ENCODE measurements at regions not wholly inside any gene's neighbourhood (a gene's known extent, or its start where the extent isn't known, plus 50 kb on each side); places are given as distances from the start of the nearest gene placed in this dataset.
"Not testable (repeated sequence)": the region's sequence is repeated elsewhere in the genome, so short reads cannot be mapped to it uniquely, and the experiment has no call there.

DNA sequence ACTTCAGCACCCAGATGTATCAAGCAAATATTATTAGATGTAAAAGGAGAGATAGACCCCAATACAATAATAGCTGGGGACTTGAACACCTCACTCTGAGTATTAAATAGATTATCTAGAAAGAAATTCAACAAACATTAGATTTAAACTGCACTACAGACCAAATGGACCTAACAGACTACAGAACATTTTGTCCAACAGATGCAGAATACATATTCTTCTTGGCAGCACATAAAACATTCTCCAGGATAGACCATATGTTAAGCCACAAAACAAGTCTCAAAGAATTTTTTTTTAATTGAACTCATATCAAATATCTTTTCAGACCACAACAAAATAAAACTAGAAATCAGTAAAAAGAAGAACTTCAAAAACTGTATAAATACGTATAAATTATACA, 130.4 kb downstream of the MTERF1 start:
- DNase-seq (ENCODE audit: low read depth in 2 of 3, low spot score in 2 of 3), result no peak

DNA sequence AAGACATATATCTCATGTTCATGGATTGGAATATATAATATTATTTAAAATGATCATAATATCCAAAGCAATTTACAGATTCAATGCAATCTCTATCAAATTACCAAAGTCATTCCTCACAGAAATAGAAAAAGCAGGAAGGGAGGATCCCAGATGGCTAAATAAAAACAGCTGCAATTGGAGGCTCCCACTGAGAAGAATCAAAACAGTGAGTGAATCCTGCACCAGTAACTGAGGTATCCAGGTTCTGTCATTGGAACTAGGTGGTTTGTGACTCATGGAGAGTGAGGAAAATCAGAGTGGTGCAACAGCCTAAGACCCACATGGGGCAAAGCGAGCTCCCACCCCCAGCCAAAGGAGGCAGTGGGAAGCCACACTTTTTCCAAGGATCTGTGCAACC, 128.4 kb downstream of the MTERF1 start:
- DNase-seq (ENCODE audit: low read depth in 2 of 3, low spot score in 2 of 3), result no peak

DNA sequence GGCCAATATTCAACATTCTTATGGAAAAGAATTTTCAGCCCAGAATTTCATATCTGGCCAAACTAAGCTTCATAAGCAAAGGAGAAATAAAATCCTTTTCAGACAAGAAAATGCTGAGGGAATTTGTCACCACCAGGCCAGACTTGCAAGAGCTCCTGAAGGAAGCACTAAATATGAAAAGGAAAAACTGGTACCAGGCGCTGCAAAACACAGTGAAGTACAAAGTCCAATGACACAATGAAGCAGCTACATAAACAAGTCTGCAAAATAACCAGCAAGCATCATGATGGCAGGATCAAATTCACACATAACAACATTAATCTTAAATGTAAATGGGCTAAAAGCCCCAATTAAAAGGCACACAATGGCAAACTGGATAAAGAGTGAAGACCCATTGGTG, 126.2 kb downstream of the MTERF1 start:
- DNase-seq (ENCODE audit: low read depth in 2 of 3, low spot score in 2 of 3), result not testable (repeated sequence)

DNA sequence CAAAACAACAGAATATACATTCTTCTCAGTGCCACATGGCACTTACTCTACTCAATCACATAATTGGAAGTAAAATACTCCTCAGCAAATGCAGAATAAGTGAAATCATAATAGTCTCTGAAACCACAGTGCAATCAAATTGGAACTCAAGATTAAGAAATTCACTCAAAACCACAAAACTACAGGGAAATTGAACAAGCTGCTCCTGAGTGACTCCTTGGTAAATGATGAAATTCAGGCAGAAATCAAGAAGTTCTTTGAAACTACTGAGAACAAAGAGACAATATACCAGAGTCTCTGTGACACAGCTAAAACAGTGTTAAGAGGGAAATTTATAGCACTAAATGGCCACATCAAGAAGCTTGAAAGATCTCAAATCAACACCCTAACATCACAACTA, 125.4 kb downstream of the MTERF1 start:
- DNase-seq (ENCODE audit: low read depth in 2 of 3, low spot score in 2 of 3), result not testable (repeated sequence)

DNA sequence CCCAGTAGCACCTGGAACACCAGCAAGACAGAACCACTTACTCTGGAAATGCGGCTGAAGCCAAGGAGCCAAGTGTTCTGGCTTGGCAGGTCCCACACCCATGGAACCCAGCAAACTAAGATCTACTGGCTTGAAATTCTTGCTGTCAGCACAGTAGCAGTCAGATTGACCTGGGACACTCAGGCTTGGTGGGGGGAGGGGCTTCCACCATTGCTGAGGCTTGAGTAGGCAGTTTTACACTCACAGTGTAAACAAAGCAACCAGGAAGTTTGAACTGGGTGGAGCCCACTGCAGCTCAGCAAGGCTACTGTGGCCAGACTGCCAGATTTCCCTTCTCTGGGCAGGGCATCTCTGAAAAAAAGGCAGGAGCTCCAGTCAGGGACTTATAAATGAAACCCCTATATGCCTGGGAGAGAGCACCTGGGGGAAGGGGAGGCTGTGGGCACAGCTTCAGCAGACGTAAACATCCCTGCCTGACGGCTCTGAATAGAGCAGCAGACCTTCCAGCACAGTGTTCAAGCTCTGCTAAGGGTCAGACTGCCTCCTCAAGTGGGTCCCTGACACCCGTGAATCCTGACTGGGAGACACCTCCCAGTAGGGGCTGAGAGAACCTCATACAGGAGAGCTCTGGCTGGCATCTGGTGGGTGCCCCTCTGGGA, 121.2 kb downstream of the MTERF1 start:
- no peak for DNase-seq (ENCODE audit: low read depth in 2 of 3, low spot score in 2 of 3)

DNA sequence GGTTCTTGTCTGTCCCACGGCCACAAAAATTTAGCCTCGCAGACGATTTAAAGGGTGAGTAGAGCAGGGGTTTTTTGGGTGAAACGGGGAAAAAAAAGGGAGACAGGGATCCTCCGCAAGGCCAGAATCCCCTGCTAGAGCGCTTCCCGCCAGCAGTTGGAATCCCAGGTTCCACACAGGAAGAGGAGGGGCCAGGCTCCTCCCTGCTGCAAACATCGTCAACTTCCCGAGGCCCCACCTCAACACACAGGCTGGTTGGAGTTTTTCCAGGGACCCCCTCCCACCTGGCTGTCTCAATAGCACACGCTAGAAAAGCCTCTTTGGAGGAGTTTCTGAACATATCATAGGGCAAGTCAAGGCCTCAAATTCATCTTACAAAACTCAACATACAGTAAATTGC, 112.7 kb downstream of the MTERF1 start:
- DNase-seq (ENCODE audit: low read depth in 2 of 3, low spot score in 2 of 3), result no peak

DNA sequence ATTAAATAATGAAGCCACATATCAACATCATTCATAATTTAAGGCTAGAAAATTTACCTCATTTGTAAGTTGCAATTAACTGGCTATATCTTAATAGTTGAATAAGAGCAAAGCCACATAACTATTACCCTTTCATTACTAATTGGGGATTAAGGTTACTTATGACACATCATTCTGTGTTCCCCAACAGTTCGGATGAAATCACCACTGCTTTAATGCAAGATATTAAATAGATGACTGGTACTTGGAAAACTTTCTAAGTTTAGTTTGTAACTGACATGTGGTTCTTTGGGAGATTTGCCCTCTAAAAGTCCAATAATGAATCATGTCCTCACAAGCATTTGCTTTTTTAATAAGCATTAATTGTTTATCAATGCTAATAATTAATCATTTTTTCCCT, 109.1 kb downstream of the MTERF1 start:
- no peak for DNase-seq (ENCODE audit: low read depth in 2 of 3, low spot score in 2 of 3)

DNA sequence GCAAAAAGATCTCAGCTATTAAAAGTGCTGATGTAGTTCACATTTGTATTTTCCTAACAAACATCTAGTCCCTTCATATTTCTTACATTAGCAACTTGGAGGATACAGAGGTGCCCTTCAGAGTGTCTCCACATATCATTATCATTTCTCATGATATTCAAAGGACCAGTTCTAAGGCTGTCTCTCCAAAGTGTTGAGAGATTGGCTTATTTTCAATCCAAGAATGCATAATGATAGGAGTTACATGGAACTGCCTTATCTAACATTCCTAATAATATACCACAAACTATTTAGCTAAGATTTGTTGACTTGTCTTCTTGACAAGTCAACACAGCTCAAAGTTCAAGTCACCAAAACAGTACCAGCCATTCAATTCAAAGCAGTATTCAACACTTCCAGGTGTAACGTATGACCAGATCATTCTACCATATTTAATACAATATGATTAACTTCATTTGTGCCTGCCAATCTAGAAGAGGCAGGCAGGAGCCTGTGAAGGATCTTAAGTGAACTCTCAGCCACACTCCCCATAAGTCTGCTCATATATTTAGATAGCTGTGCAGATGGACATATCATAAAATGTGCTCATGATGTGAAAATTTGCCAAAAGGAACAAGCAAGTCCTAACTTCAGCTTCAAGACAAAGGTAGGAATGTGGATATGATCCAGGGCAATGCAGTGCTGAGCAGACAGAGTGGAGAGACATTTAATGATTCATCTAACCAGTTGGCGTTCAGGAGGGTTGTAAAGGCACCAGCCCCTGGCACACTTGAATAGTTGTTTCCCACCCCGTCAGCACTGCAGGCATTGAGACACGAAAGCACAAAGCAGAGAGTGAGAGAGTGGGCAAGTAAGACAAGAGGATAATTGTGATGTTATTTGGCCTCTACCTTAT, 108.3 kb downstream of the MTERF1 start:
- no peak for DNase-seq (ENCODE audit: low read depth in 2 of 3, low spot score in 2 of 3)

DNA sequence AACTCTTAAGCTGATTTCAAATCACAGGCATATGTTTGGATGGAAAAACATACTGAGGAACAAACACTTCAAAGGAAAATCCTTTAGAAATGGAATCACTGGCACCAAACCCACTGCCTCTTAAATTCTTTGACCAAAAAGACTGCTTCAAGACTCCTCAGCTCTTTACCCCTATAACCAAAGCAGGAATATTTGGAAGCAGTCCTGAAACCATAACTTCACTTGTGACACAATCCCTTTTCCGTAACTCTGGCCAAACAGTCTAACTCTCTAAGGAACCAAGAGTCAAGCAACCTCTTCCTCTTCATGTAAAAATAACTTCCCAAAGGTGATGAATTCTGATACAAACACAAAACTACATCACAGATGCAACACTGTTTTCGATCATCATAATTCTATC, 104.3 kb downstream of the MTERF1 start:
- no peak for DNase-seq (ENCODE audit: low read depth in 2 of 3, low spot score in 2 of 3)

DNA sequence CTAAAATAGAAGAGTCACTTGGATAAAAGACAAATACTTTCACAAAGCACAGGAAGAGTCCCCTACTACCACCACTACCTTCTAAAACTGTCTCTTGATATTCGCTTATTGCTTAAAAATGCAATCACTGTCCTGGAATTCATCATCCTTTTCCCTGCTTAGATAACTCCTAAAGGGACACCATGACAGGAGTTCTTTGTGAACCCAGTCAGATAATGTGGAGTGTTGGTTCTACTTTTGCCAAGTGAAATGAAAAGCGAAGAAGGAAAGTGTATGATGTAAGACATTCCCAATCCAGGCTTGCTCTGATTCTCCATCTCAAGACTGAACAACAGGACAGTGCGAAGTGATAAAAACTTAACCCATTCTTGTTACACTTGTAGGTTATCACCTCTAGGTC, 103.0 kb downstream of the MTERF1 start:
- no peak for DNase-seq (ENCODE audit: low read depth in 2 of 3, low spot score in 2 of 3)

DNA sequence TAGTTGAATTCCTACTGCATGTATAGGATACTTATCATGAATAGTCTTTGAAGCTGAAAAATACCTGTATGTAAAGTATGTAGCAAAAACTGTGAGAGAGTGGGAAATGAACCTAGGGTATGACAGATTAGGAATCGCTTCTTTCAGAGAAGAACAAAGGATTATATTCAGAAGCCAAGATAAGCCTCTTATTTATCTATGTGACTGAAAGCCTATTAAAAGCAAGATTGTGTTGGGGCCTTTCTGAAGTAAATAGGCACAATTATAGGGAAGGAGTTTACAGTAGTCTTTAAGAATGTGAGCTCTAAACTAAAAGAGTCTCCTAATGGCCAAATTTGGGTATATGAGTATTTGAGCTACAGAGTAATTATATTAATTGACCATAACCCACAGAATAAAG, 102.1 kb downstream of the MTERF1 start:
- DNase-seq (ENCODE audit: low read depth in 2 of 3, low spot score in 2 of 3), result no peak

DNA sequence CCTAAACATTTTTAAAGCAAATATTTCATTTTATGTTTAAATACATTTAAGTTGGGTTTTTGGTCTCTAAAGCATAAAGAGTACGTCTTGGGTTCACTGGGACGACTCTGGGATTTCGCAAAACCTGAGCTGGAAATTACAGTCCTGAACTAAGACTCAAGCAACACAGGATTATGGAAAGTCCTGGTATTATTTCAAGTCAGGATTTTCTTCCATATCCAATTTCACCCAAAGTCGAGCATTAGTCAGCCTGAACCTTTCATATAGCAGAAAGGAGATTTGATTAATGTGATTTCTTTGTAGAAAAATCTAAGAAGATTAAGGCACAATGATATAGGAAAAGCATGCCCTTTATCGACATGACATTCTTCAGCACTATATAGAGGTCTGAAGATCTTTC, 100.0 kb downstream of the MTERF1 start:
- no peak for DNase-seq (ENCODE audit: low read depth in 2 of 3, low spot score in 2 of 3)

DNA sequence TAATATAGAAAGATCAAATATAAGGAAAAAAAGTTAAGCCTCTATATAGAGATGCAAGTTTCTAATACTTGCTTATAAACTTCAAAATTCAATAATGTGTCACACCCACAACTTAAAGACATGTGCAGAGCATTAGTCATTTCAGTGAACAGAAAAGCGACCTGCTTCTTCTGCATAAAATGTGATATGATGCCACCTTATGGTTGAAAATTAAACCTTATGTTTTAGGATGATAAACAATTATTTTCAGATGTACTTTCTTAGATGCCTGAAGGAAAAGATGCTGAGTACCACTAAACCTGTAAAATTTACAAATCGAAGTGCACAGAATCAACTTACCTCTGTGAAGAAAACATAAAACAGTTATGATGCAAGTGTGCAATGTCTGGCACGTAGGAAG, 96.0 kb downstream of the MTERF1 start:
- DNase-seq (ENCODE audit: low read depth in 2 of 3, low spot score in 2 of 3), result peak in 2 of 3 donors; percentile 2 to 39

DNA sequence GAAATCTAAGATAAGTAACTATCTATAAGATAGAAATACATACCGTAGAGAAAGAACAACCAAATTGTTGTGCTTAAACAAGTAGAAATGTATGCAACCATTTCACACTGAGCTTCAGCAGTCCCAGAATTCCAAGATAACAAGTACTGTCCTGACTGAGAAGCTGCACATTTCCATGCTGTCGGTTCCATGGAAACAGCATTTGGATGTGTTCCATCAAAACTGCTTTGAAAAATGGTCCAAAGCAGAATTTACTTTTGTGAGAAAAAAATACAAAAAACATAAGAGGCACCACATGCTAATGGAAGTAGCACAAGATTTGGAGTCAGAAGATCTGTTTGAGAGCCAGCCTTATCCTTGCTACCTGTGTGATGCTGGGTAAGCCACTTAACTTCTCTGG, 92.6 kb downstream of the MTERF1 start:
- no peak for DNase-seq (ENCODE audit: low read depth in 2 of 3, low spot score in 2 of 3)

DNA sequence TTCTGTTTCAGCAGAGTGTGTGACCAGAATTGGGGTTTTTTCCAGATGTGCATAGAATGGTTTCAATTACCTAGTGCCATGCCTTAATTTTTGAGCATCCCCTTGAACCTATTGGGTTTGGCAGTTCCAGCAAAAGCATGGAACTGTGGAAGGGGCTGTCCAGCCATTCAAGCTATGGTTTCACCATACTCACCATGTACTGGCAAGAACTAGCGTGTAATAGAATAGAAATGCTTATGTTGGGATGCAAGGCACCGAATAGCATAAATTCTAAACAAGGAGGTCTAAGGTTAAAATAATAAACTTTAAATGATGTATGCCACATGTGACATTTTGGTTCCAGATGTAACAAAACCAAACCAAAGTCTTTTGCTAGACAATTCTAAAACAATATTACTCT, 91.4 kb downstream of the MTERF1 start:
- DNase-seq (ENCODE audit: low read depth in 2 of 3, low spot score in 2 of 3), result no peak

DNA sequence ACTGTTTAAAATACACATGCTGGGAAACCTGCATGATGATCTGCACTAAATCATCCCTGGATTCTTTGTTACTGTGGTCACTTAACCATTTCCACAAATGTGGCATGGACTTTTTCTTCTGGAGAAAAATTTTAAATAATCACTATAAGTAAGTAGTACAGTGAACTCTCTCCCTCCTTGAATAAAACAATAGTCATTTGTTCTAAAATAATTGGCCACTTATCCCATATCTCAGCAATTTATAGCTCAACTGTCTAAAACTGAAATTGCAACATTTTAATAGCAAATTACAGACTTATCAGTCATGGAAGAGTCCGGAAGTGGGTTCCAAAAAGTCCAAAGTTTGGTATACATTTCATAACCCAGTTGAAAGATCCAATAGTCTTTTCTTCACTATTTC, 90.9 kb downstream of the MTERF1 start:
- DNase-seq (ENCODE audit: low read depth in 2 of 3, low spot score in 2 of 3), result no peak

DNA sequence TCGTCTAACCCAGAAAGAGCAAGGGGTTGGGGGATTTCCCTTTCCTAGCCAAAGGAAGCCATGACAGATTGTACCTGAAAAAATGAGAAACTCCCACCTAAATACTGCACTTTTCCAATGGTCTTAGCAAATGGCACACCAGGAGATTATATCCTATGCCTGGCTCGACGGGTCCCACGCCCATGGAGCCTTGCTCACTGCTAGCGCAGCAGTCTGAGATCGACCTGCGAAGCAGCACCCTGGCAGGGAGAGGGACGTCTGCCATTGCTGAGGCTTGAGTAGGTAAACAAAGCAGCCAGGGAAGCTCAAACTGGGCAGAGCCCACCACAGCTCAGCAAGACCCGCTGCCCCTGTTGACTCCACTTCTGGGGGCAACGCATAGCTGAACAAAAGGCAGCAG, 89.9 kb downstream of the MTERF1 start:
- DNase-seq (ENCODE audit: low read depth in 2 of 3, low spot score in 2 of 3), result not testable (repeated sequence)

DNA sequence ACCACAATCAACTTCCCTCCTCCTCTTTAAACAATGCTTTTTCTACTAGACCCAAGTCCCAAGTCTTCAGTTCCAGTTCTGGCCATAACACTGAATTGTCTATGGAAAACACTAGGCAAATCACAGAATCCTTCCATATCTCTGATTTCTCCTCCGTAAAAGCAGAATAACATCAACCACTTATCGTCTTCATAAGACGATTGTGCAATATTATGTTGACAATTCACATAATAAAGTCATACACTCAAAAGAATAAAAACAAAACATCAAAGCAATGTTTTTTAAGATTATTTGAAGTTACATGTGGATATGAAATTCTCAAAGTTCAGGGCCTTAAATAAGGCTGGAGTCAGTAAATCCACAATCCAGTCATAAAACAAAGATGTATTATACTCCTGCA, 84.4 kb downstream of the MTERF1 start:
- DNase-seq (ENCODE audit: low read depth in 2 of 3, low spot score in 2 of 3), result no peak

DNA sequence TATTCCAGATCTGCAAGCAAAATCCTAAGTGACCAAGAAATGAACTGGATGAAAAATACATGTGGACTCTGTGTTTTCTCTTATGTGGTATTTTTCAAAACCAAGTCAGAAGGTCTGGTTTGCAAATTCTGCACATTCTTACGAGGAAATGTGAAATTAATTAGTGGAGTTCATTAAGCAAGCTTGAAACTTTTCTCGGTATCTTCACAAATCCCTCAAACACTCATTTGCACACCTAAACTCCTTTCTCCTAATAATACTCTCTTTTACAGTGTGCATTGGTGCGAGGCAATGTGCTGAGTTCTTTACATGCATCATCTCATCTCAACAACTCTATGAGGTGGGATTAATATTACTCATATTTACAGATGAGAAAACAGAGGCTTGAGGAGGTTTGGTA, 82.1 kb downstream of the MTERF1 start:
- DNase-seq (ENCODE audit: low read depth in 2 of 3, low spot score in 2 of 3), result no peak

DNA sequence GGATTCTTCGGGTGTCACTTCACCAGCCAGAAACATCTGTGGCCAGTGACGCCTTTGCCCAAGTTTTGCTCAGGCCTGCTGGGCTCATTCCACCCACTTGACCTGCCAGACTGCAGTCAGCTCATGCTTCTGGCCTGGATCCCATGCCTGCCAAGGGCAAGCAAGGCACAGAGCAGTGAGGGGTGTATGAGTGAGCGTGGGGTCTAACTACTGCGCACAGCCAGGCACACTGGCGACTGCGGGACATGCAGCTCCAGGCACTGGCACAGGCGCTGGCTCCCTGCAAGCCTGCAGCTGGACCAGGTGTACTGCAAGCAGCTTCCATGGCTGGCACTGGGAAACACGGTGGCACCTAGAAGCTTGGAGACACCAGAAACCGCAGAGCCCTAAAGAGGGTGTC, 80.1 kb downstream of the MTERF1 start:
- DNase-seq (ENCODE audit: low read depth in 2 of 3, low spot score in 2 of 3), result no peak

DNA sequence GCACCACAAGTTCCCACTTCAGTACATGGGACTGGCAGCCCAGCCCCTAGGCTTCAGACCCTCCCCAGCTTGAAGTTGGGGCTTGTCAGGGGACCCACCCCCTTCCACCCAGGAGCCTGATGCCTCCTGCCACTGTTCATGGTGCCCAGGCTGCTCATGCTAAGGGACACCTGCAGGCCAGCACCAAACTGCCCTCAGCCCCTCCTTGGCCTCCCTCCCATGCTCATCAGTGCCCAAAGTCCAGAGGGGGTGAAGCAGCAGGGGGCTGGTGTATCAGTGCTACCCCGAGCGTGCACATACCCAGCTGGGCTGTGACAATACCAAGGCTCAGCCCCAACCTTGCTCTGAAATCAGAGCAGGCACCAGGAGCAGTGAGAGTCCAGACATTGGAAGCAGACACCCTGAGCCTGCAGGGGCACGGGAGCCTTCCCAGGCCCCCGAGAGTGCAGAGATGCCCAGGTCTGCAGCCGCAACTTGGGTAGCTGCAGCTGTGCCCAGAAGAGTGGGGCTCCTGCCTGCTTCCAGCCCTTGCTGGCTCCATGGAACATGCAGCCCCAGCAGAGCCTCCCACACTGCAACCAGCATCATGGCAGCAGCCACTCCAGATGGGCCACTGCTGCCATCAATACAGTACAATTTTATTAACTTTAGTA, 79.0 kb downstream of the MTERF1 start:
- DNase-seq (ENCODE audit: low read depth in 2 of 3, low spot score in 2 of 3), result no peak

DNA sequence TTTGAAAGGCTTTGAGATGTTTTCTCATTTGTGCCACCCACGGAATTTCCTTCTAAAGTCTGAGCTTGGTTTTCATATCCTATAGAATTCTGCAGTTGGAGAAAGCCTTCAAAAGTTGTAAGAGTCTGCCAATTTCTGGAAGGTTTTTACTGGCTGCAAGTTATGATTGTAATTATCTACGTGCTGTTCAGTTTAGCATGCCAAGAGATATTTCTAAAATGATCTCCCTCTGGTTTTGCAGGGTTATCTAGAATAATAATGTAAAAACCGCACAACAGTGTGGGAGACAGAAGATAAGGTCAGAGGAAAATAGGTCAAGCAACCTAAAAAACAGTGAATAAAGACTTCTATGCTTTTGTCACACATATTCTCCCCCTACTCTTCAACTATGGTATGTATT, 69.3 kb downstream of the MTERF1 start:
- DNase-seq (ENCODE audit: low read depth in 2 of 3, low spot score in 2 of 3), result no peak
